Neuronal stem cell (in vitro differentiated cells): ENCODE measurements at regions not wholly inside any gene's neighbourhood (a gene's known extent, or its start where the extent isn't known, plus 50 kb on each side); places are given as distances from the start of the nearest gene placed in this dataset.

Experiments
- DNase-seq: peaks from one replicate; pipeline ENCODE4 v3.0.0-alpha.2; 2013; ENCODE audit warnings: low spot score
- H2AFZ ChIP-seq: one replicate; pipeline ENCODE4 v1.6.1; 2013; ENCODE audit warnings: mild to moderate bottlenecking, low read length, inconsistent platforms
- H2AK5ac ChIP-seq: 2 replicates; pipeline ENCODE4 v1.6.1; 2013; ENCODE audit warnings: low read depth, mild to moderate bottlenecking, inconsistent platforms, low read length, moderate library complexity, mixed read lengths
- H2BK120ac ChIP-seq: 2 replicates; pipeline ENCODE4 v1.6.1; 2013; ENCODE audit warnings: low read depth, mild to moderate bottlenecking, inconsistent platforms, low read length, moderate library complexity, mixed read lengths
- H2BK12ac ChIP-seq: one replicate; pipeline ENCODE4 v1.6.1; 2013; ENCODE audit warnings: low read length, inconsistent platforms
- H2BK15ac ChIP-seq: 2 replicates; pipeline ENCODE4 v1.6.1; 2013; ENCODE audit warnings: mild to moderate bottlenecking, low read length, inconsistent platforms, mixed read lengths
- H2BK5ac ChIP-seq: one replicate; pipeline ENCODE4 v1.6.1; 2013; ENCODE audit warnings: inconsistent platforms, mild to moderate bottlenecking, low read length, moderate library complexity
- H3K14ac ChIP-seq: one replicate; pipeline ENCODE4 v1.6.1; 2013; ENCODE audit warnings: low read length, inconsistent platforms
- H3K18ac ChIP-seq: 2 replicates; pipeline ENCODE4 v1.6.1; 2013; ENCODE audit warnings: low read length, inconsistent platforms
- H3K23ac ChIP-seq: 2 replicates; pipeline ENCODE4 v1.6.1; 2013; ENCODE audit warnings: low read depth, mild to moderate bottlenecking, mixed read lengths, low read length, inconsistent platforms; ENCODE audit not compliant: poor library complexity
- H3K27ac ChIP-seq: replicated peaks from 3 replicates; pipeline ENCODE4 v1.5.1; 2013; ENCODE audit warnings: low read length, inconsistent platforms
- H3K27me3 ChIP-seq, 3 experiments: 2 replicates each; pipeline ENCODE4 v1.6.1; 2013; ENCODE audit warnings: low read length in 3 of 3, mild to moderate bottlenecking in 2 of 3, inconsistent platforms in 1 of 3, low read depth in 1 of 3, mixed read lengths in 1 of 3, moderate library complexity in 1 of 3; ENCODE audit not compliant: control insufficient read depth in 3 of 3, insufficient read depth in 3 of 3
- H3K36me3 ChIP-seq, 2 donors: replicated peaks in 1 of 2; 2 replicates each; pipeline ENCODE4 v1.6.1; 2013; ENCODE audit warnings: low read length in 2 of 2; ENCODE audit not compliant: control insufficient read depth in 2 of 2, insufficient read depth in 2 of 2
- H3K4ac ChIP-seq: 2 replicates; pipeline ENCODE4 v1.6.1; 2013; ENCODE audit warnings: inconsistent platforms, mild to moderate bottlenecking, low read length, moderate library complexity
- H3K4me1 ChIP-seq, 2 donors: 1 replicate in 1 of 2; 2 replicates in 1 of 2; pipeline ENCODE4 v1.6.1; 2013; ENCODE audit warnings: low read length in 2 of 2, low read depth in 1 of 2; ENCODE audit not compliant: control insufficient read depth in 2 of 2, insufficient read depth in 1 of 2
- H3K4me2 ChIP-seq: one replicate; pipeline ENCODE4 v1.6.1; 2013; ENCODE audit warnings: mild to moderate bottlenecking, low read length, inconsistent platforms; ENCODE audit not compliant: insufficient read depth, poor library complexity, severe bottlenecking
- H3K4me3 ChIP-seq, 2 donors: 2 replicates each; pipeline ENCODE4 v1.5.1; 2013; ENCODE audit warnings: low read length in 2 of 2, mild to moderate bottlenecking in 2 of 2, inconsistent platforms in 1 of 2, moderate library complexity in 1 of 2
- H3K79me1 ChIP-seq: one replicate; pipeline ENCODE4 v1.6.1; 2013; ENCODE audit warnings: low read depth, mild to moderate bottlenecking, inconsistent platforms, low read length, moderate library complexity
- H3K9ac ChIP-seq: one replicate; pipeline ENCODE4 v1.6.1; 2013; ENCODE audit warnings: mild to moderate bottlenecking, low read depth, low read length, inconsistent platforms; ENCODE audit not compliant: poor library complexity
- H3K9me3 ChIP-seq, 2 donors: replicated peaks in 1 of 2; 2 replicates each; pipeline versions ENCODE3 to v1.6.1; 2013; ENCODE audit warnings: low read length in 2 of 2, mild to moderate bottlenecking in 2 of 2, inconsistent platforms in 1 of 2, low read depth in 1 of 2, mixed read lengths in 1 of 2, moderate library complexity in 1 of 2; ENCODE audit not compliant: control insufficient read depth in 2 of 2, insufficient read depth in 1 of 2
- H4K8ac ChIP-seq: one replicate; pipeline ENCODE4 v1.6.1; 2013; ENCODE audit warnings: low read depth, mild to moderate bottlenecking, inconsistent platforms, low read length, moderate library complexity
- H4K91ac ChIP-seq: one replicate; pipeline ENCODE4 v1.6.1; 2013; ENCODE audit warnings: low read length, low read depth, mild to moderate bottlenecking, inconsistent platforms; ENCODE audit not compliant: poor library complexity
- WGBS, 2 donors: extraction: QIAGEN DNeasy Blood & Tissue Kit; methylation state at CpG; one replicate each; pipeline ENCODE4 v1.1.7; 2013; ENCODE audit warnings: missing lambda C conversion rate in 2 of 2, mixed read lengths in 1 of 2; ENCODE audit not compliant: insufficient read length in 2 of 2, insufficient replicate concordance in 1 of 2; ENCODE audit errors: extremely low coverage in 2 of 2; 5-methylcytosine and 5-hydroxymethylcytosine counted together

- Histone ChIP-seq H3K14ac (no peak overlapping the region), H4K91ac (no peak overlapping the region), H2BK5ac (no peak overlapping the region), H3K4me3 (no peak overlapping the region), H3K79me1 (no peaks in the 10 kb centered on the region), H3K4me1 (no peaks in the 10 kb centered on the region), H4K8ac (no peak overlapping the region), H2BK12ac (no peak overlapping the region), H3K4me2 (no peak overlapping the region), H3K4ac (no peak overlapping the region), H2AK5ac (no peak overlapping the region), H3K36me3 (no peaks in the 10 kb centered on the region), H2BK15ac (no peak overlapping the region), H3K18ac (no peak overlapping the region), H3K23ac (no peak overlapping the region), H3K27me3 (no peaks in the 10 kb centered on the region), H2BK120ac (no peak overlapping the region), H3K9me3 (no peaks in the 10 kb centered on the region), H3K27ac (no peak overlapping the region), H2AFZ (no peak overlapping the region), H3K9ac (no peak overlapping the region)
- DNase-seq = no peak
- WGBS, 2 donors = no CpG with 5 or more reads among the region's 4 CpGs
Measured at GRCh38 chr9:108676355-108676754, 179.4 kb downstream of the ACTL7B start.

GRCh38 chr9:108675708-108676107 is 180.1 kb downstream of the ACTL7B start:
- no peak overlapping the region for H3K4me2 ChIP-seq
- no peak overlapping the region for H3K18ac ChIP-seq
- WGBS, 2 donors = no CpG with 5 or more reads among the region's 2 CpGs

GRCh38 chr9:108674766-108675530 is 180.8 kb downstream of the ACTL7B start:
- Histone ChIP-seq H2AK5ac (no peak overlapping the region), H3K9me3 (no peaks in the 10 kb centered on the region), H3K4me3 (no peak overlapping the region), H2BK120ac (no peak overlapping the region), H3K4me1 (no peaks in the 10 kb centered on the region), H3K14ac (no peak overlapping the region), H3K4me2 (no peak overlapping the region), H3K36me3 (no peaks in the 10 kb centered on the region), H3K4ac (no peak overlapping the region), H3K9ac (no peak overlapping the region), H2BK12ac (no peak overlapping the region), H2BK15ac (no peak overlapping the region), H2BK5ac (no peak overlapping the region), H4K8ac (no peak overlapping the region), H3K79me1 (no peaks in the 10 kb centered on the region), H3K27me3 (no peaks in the 10 kb centered on the region), H4K91ac (no peak overlapping the region), H3K27ac (no peak overlapping the region), H2AFZ (no peak overlapping the region), H3K18ac (no peak overlapping the region), H3K23ac (no peak overlapping the region)
- no peak for DNase-seq
- WGBS, 2 donors = no CpG with 5 or more reads among the region's 6 CpGs

More at GRCh38 chr9:108675708-108676107, 180.1 kb downstream of the ACTL7B start:
- no peak overlapping the region for H3K9ac ChIP-seq
- H2AFZ ChIP-seq = no peak overlapping the region
- no peak overlapping the region for H4K8ac ChIP-seq
- H3K4me1 ChIP-seq = no peaks in the 10 kb centered on the region
- no peak overlapping the region for H3K14ac ChIP-seq
- no peak overlapping the region for H2AK5ac ChIP-seq
- no peak overlapping the region for H2BK15ac ChIP-seq
- no peak overlapping the region for H2BK5ac ChIP-seq
- H3K27me3 ChIP-seq = no peaks in the 10 kb centered on the region
- no peak overlapping the region for H2BK12ac ChIP-seq
- H3K4me3 ChIP-seq = no peak overlapping the region
- H3K36me3 ChIP-seq = no peaks in the 10 kb centered on the region
- no peak overlapping the region for H3K4ac ChIP-seq
- H4K91ac ChIP-seq = no peak overlapping the region
- no peaks in the 10 kb centered on the region for H3K9me3 ChIP-seq
- DNase-seq = no peak
- H3K23ac ChIP-seq = no peak overlapping the region
- H3K27ac ChIP-seq = no peak overlapping the region
- H3K79me1 ChIP-seq = no peaks in the 10 kb centered on the region
- no peak overlapping the region for H2BK120ac ChIP-seq

- H2BK5ac ChIP-seq = no peak overlapping the region
- H2AK5ac ChIP-seq = no peak overlapping the region
- no peak overlapping the region for H3K9ac ChIP-seq
- H3K4me3 ChIP-seq = no peak overlapping the region
- H3K27ac ChIP-seq = no peak overlapping the region
- no peak overlapping the region for H3K4ac ChIP-seq
- H4K91ac ChIP-seq = no peak overlapping the region
- no peaks in the 10 kb centered on the region for H3K79me1 ChIP-seq
- no peak overlapping the region for H2BK15ac ChIP-seq
- no peaks in the 10 kb centered on the region for H3K27me3 ChIP-seq
- H3K18ac ChIP-seq = no peak overlapping the region
- H4K8ac ChIP-seq = no peak overlapping the region
- H3K36me3 ChIP-seq = no peaks in the 10 kb centered on the region
- H3K4me1 ChIP-seq = no peaks in the 10 kb centered on the region
- H3K14ac ChIP-seq = no peak overlapping the region
- no peak overlapping the region for H3K23ac ChIP-seq
- H2BK120ac ChIP-seq = no peak overlapping the region
- H2AFZ ChIP-seq = no peak overlapping the region
- no peaks in the 10 kb centered on the region for H3K9me3 ChIP-seq
- no peak overlapping the region for H3K4me2 ChIP-seq
- H2BK12ac ChIP-seq = no peak overlapping the region
- DNase-seq = no peak
- no CpG with 5 or more reads among the region's 7 CpGs for WGBS, 2 donors
Measured at GRCh38 chr9:108673386-108673785, 182.4 kb downstream of the ACTL7B start.
